ENCODE measurements at regions not wholly inside any gene's neighbourhood (a gene's known extent, or its start where the extent isn't known, plus 50 kb on each side); places are given as distances from the start of the nearest gene placed in this dataset.

DNA sequence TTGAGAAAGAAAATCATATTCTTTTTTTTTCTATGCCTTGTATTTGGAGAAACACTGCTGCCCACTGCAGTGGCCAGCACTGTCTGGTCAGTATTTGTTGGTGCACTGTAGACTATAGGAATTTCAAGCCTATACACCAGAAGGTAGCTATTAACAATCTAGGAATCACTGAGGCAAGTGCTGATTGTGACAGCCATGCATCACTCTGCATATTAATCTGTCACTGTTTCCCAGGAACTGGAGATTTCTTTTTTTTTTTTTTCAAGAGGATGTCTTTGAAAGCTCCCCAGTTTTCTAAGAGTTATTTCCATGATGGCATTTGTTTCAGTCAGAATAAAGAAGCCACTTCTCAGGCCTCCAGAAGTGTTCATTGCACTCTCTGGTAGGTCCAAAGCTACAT, 737.8 kb upstream of the PTBP2 start:
- Histone ChIP-seq H2AFZ (ENCODE audit: control insufficient read depth, low read length) (no peak overlapping the region), H3K4me1 (ENCODE audit: control insufficient read depth, extremely low read depth, insufficient read depth, low read length) (no peaks in the 10 kb centered on the region), H3K27me3 (ENCODE audit: control insufficient read depth, extremely low read depth, insufficient read depth, low read length) (no peaks in the 10 kb centered on the region), H3K9me1 (ENCODE audit: control insufficient read depth, extremely low read depth, insufficient read depth, low read length) (no peaks in the 10 kb centered on the region), H3K9ac (ENCODE audit: control insufficient read depth, extremely low read depth, insufficient read depth, low read length) (no peak overlapping the region), H3K4me3 (ENCODE audit: control insufficient read depth in 2 of 3, extremely low read depth in 1 of 3, insufficient read depth in 2 of 3, low read depth in 1 of 3, low read length in 3 of 3) (no peak overlapping the region), H4K20me1 (ENCODE audit: control insufficient read depth, extremely low read depth, insufficient read depth, low read length) (no peaks in the 10 kb centered on the region), H3K36me3 (ENCODE audit: control insufficient read depth in 2 of 2, extremely low read depth in 1 of 2, insufficient read depth in 2 of 2, low read length in 2 of 2) (no peaks in the 10 kb centered on the region), H3K79me2 (ENCODE audit: control insufficient read depth, insufficient read depth, low read length) (no peaks in the 10 kb centered on the region), H3K27ac (ENCODE audit: control insufficient read depth, insufficient read depth, low read length) (no peak overlapping the region), H3K9me3 (ENCODE audit: control insufficient read depth, low read depth, low read length) (no peaks in the 10 kb centered on the region), H3K4me2 (ENCODE audit: control insufficient read depth, extremely low read depth, insufficient read depth, low read depth, low read length) (no peak overlapping the region)
- dilution Hi-C loops (cut with MboI; ENCODE audit: extremely low pct_ligation_motif_present, low sequenced_read_pairs) = no loop called here
- FAIRE-seq = no peak
- TF ChIP-seq, protein P1, sequence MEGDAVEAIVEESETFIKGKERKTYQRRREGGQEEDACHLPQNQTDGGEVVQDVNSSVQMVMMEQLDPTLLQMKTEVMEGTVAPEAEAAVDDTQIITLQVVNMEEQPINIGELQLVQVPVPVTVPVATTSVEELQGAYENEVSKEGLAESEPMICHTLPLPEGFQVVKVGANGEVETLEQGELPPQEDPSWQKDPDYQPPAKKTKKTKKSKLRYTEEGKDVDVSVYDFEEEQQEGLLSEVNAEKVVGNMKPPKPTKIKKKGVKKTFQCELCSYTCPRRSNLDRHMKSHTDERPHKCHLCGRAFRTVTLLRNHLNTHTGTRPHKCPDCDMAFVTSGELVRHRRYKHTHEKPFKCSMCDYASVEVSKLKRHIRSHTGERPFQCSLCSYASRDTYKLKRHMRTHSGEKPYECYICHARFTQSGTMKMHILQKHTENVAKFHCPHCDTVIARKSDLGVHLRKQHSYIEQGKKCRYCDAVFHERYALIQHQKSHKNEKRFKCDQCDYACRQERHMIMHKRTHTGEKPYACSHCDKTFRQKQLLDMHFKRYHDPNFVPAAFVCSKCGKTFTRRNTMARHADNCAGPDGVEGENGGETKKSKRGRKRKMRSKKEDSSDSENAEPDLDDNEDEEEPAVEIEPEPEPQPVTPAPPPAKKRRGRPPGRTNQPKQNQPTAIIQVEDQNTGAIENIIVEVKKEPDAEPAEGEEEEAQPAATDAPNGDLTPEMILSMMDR (optimal IDR thresholded peaks at IDR 0.05 in 1 of 3, IDR thresholded peaks at IDR 0.05 in 1 of 3, conservative IDR thresholded peaks at IDR 0.05 in 1 of 3; ENCODE audit: extremely low read depth in 1 of 3, insufficient read depth in 2 of 3, low read length in 3 of 3) = no peak
- TF ChIP-seq EZH2 (IDR thresholded peaks at IDR 0.05; ENCODE audit: low read length) = no peak
- no peak for DNase-seq (ENCODE audit: low read depth, low spot score)

DNA sequence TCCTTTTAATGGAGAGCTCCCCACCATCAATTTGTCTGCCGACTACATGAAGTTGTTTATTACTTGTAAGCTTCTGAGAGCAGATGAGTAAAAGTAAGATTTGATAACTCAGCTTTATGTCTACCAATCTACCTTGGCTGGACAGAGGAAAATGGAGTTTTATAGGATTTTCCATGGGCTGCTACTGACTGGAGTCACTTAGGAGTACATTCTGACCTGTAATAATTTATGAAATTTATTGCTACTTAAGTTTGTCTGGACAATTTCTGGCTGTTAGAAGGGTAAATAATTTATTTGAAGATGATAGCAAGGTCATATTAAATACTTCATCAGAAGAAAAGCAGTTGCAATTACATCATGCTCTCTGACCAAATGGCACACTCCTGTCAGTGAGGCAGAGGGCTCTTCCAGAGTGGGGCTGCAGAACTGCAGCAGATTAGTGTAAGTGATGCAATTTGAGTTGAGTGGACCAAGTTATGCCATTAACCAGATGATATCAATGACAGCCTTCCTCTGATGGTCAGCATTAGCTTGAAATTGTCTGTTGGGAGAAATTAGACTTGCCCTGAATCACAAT, 736.7 kb upstream of the PTBP2 start:
- no peaks in the 10 kb centered on the region for H3K79me2 ChIP-seq (ENCODE audit: control insufficient read depth, insufficient read depth, low read length)
- H2AFZ ChIP-seq (ENCODE audit: control insufficient read depth, low read length) = no peak overlapping the region
- dilution Hi-C loops (cut with MboI; ENCODE audit: extremely low pct_ligation_motif_present, low sequenced_read_pairs) = no loop called here
- H3K27me3 ChIP-seq (ENCODE audit: control insufficient read depth, extremely low read depth, insufficient read depth, low read length) = no peaks in the 10 kb centered on the region
- no peak for FAIRE-seq
- no peak for DNase-seq (ENCODE audit: low read depth, low spot score)
- H3K27ac ChIP-seq (ENCODE audit: control insufficient read depth, insufficient read depth, low read length) = no peak overlapping the region
- no peaks in the 10 kb centered on the region for H3K4me1 ChIP-seq (ENCODE audit: control insufficient read depth, extremely low read depth, insufficient read depth, low read length)
- H3K4me3 ChIP-seq (ENCODE audit: control insufficient read depth in 2 of 3, extremely low read depth in 1 of 3, insufficient read depth in 2 of 3, low read depth in 1 of 3, low read length in 3 of 3) = no peak overlapping the region
- H3K4me2 ChIP-seq (ENCODE audit: control insufficient read depth, extremely low read depth, insufficient read depth, low read depth, low read length) = no peak overlapping the region
- no peaks in the 10 kb centered on the region for H4K20me1 ChIP-seq (ENCODE audit: control insufficient read depth, extremely low read depth, insufficient read depth, low read length)
- H3K36me3 ChIP-seq (ENCODE audit: control insufficient read depth in 2 of 2, extremely low read depth in 1 of 2, insufficient read depth in 2 of 2, low read length in 2 of 2) = no peaks in the 10 kb centered on the region
- H3K9me1 ChIP-seq (ENCODE audit: control insufficient read depth, extremely low read depth, insufficient read depth, low read length) = no peaks in the 10 kb centered on the region
- H3K9ac ChIP-seq (ENCODE audit: control insufficient read depth, extremely low read depth, insufficient read depth, low read length) = no peak overlapping the region
- no peaks in the 10 kb centered on the region for H3K9me3 ChIP-seq (ENCODE audit: control insufficient read depth, low read depth, low read length)
- TF ChIP-seq EZH2 (IDR thresholded peaks at IDR 0.05; ENCODE audit: low read length) = no peak
- TF ChIP-seq, protein P1 (optimal IDR thresholded peaks at IDR 0.05 in 1 of 3, IDR thresholded peaks at IDR 0.05 in 1 of 3, conservative IDR thresholded peaks at IDR 0.05 in 1 of 3; ENCODE audit: extremely low read depth in 1 of 3, insufficient read depth in 2 of 3, low read length in 3 of 3) = no peak

All from keratinocyte (primary cell).